ENCODE measurements at regions not wholly inside any gene's neighbourhood (a gene's known extent, or its start where the extent isn't known, plus 50 kb on each side); places are given as distances from the start of the nearest gene placed in this dataset.

- TF ChIP-seq CTCF (IDR thresholded peaks at IDR 0.05) (no peak), POLR2A (IDR thresholded peaks at IDR 0.05) (no peak)
Measured at GRCh38 chr2:84283506-84283905, 175.6 kb downstream of the SUCLG1 start.

Data from body of pancreas (tissue), 4 donors.